ENCODE measurements at regions not wholly inside any gene's neighbourhood (a gene's known extent, or its start where the extent isn't known, plus 50 kb on each side); places are given as distances from the start of the nearest gene placed in this dataset.

GRCh38 chr11:23041001-23041503 is 180.8 kb upstream of the CCDC179 start:
- no peak for DNase-seq

- DNase-seq = no peak
Measured at GRCh38 chr11:23058656-23059055, 198.4 kb upstream of the CCDC179 start.

DNA sequence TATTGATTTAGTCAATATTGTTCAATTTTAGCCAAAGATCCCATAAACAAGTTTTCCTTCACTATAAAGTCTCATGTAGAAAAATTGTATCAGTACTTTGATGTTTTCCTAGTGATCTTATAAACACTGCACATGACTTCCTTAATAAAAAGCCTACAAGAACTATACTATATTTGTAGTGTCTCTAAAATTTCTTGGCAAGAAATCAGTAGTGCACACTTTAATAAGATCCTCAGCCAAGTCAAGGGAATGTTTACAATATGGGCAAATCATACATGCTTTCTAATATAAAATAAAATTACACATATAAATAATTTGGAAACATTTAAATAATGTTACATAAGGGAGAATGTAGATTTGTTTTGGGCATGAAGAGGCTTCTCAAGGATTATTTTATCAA is 203.0 kb upstream of the CCDC179 start:
- DNase-seq = no peak

DNA sequence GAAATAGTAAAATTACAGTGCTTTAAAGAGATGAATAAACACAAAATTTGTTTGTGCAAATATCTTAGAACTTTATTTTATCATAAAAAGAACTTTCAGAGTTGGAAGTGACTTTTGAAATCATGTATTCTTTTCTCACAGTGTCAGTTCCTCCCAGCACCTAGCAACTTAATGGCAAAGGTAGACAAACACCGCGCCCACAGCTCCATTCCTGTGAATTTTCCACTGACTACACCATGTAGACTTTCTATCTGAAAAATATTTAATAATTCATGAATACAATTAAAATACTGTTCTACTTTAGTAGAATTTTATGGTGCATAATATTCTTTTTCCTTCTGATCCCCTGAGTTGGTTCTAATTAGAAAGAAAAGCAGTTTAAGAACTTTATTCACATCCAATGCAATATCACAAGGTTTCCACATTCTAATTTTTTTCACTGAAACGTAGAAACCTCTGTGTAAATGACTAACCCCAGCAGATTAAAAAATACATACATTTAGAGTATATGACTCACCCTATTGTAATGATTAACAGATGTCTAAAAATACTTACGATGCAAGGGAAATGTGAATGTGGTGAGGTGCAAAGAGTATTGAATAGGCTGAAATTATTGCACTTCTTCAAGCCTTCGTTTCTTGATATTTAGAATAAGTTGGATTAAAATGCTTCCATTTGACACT is 218.2 kb upstream of the CCDC179 start:
- DNase-seq = no peak

DNA sequence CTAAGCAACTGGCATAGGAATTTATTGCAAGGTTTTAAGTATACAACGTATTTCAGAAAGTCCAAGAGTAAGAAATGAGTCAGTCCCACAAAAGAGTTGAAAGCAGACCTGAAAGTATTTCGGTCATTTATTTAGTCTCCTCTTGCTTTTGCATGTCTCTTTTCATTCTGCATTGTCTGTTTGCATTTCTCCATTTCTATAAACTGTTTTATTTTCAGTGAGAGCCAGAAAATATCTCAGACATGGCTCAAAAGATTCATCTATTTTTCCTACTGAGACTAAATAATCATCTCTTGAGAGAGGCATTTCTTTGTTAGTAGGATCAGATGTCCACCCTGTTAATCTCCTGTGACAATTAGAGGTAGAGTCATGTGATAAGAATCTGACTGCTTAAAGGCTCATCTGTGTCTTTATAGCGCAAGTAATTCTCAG is 219.1 kb upstream of the CCDC179 start:
- DNase-seq = no peak

- no peak for DNase-seq
Measured at GRCh38 chr11:23087407-23087806, 227.1 kb upstream of the CCDC179 start.

DNA sequence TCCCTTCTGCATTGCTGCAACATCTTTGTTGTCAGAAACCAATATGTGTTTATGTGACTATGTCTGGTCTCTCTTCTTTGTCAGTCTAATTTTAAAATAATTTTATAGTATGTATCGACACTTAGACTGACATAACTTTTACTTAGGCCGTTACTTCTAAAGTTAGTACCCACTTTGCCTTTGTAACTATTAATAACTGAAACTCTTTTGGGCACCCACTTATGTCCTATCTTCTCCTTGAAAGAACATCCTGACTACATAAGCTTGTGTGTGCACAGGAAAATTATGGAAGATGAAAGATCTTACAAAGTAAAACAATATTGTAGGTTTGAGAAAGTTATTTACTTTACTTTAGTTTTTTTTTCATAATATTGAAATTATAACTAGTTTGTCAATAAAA is 230.4 kb upstream of the CCDC179 start:
- no peak for DNase-seq

GRCh38 chr11:23095650-23096189 is 235.4 kb upstream of the CCDC179 start:
- no peak for DNase-seq

DNA sequence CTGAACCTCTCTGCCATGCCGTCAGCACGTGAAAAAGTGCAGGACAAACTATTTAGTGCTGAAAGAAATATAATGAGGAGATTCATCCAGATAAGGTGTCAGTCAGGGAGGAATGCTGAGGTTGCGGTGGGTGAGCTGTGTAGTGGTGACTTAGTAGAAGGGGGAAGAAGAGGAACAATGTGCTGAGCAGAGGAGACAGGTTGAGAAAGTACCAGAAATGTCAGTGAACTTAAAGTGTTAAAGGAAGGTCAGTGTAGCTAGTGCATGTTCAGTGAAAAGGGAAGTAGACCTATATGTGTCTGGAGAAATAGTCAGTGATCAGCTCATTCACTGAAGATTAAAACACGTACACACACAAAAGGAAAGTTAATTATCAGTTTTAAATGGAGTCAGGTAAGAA is 237.6 kb upstream of the CCDC179 start:
- no peak for DNase-seq

- no peak for DNase-seq
Measured at GRCh38 chr11:23099256-23099655, 239.0 kb upstream of the CCDC179 start.

DNA sequence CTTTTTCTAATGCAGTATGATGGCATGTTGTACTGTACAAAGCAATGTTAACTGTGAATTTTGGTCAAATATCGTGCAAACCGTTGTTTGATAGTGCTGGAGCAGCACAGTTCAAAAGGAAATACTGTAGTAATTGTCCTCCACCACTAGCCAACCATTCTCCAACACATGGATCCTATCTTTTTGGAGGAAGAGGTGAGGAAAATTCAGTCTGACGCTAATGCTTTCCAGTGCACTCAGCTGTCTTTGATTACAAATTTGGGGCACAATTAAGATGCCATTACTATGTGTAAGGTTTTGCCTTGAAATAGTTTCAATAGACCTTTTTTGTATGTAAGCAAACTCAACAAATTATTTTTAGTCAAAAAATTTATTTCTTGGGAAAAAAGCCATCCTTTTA is 240.5 kb upstream of the CCDC179 start:
- no peak for DNase-seq

- no peak for DNase-seq
Measured at GRCh38 chr11:23103416-23103815, 243.1 kb upstream of the CCDC179 start.

DNA sequence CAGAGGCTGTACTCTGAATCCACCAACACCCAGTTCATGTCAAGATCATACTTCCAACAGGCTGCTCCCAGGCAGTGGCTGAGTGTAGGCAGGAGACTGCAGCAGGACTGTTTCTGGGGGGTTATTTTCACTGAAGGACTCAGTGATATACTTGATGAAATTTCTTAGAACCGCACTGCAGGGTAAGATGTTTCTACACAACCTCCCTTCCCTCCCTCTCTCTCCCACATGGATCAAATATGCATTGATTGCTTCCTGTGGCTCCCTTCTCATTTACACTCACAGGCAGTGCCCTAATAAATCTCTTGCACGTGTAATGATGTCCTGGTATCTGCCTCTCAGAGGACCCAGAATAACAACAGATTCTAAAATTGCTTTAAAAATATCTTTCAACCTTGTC is 251.3 kb upstream of the CCDC179 start:
- no peak for DNase-seq

DNA sequence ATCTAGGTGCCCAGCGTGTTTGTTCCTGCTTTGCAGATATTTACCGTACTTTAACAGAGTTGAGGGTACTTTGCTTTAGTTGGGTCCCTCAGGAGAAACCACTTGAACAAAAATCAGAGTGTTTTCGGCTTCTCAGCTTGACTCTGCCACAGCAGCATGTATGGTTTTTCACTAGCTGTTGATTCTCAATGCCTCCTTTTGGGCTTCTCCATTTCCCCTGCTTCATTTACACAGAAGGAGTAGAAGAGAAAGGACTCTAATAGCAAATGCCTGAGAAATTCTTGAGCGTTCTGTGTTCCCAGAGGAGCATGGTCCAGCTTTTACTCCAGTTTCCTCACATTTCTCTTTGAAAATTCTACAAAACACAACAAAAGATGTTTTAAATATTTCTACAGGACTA is 252.1 kb upstream of the CCDC179 start:
- DNase-seq = no peak

- no peak for DNase-seq
Measured at GRCh38 chr11:23112987-23113886, 253.0 kb upstream of the CCDC179 start.

GRCh38 chr11:23113887-23114216 is 253.6 kb upstream of the CCDC179 start:
- no peak for DNase-seq

GRCh38 chr11:23123753-23124152 is 263.5 kb upstream of the CCDC179 start:
- no peak for DNase-seq

DNA sequence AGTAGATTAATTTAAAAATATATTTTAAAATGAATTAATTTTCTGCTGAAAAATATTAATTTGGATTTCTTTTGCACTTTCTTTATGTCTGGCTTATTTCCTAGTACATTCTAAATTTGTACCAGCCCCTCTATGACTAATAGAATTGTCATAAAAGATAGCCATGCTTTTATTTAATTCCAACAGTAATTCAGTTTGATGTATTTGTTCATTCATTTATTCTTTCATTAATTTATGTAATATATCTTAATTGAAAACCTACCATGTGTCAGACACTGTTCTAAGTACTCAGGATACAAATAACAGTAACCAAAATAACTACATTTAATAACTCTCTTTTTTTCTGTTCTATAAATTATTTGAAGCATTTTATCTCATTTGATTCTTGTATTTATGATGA is 264.0 kb upstream of the CCDC179 start:
- no peak for DNase-seq

- DNase-seq = no peak
Measured at GRCh38 chr11:23124996-23125395, 264.7 kb upstream of the CCDC179 start.

GRCh38 chr11:23127706-23128105 is 267.4 kb upstream of the CCDC179 start:
- DNase-seq = no peak

GRCh38 chr11:23134627-23135026 is 274.4 kb upstream of the CCDC179 start:
- no peak for DNase-seq

DNA sequence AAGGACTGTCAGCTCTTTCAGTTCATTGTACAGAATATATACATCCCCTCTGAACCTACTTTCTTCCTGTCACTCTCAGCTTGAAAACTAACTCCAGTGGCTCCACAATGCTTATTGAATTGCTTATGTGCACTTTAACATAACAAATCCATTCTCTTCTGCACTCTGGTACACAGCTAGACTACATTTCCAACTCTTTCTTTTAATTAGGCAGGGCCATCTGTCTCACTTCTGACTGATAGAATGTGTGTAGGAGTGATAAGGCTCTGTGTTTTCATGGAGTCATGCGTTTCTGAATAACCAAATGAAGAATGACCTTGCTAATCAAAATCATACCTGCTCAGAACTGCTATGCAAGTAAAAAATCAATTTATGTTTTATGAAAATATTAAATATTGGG is 278.5 kb upstream of the CCDC179 start:
- no peak for DNase-seq

DNA sequence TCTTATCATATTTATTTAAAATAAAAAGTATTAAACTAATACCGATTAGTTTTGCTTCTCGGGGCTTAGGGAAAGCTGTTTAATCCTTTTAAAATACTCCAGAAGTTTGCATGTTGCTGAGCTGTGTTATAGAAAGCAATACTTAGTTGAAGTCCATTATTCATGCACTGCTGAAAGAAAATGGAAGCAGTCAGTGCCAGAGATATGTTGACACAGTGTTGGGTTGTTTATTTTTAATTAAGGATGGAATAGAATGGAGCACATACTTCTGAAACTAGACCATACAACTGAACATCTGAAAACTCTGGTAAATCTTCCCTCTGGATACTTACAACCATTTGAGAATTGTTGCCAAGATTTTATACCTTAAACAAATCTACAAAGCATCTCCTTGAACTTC is 282.7 kb upstream of the CCDC179 start:
- DNase-seq = no peak

GRCh38 chr11:23151819-23152218 is 291.5 kb upstream of the CCDC179 start:
- no peak for DNase-seq

Measured in NCI-H446 treated with DMSO at 0.1 percent for 48 hours (cell line).